AG04449 (cell line): ENCODE measurements at regions not wholly inside any gene's neighbourhood (a gene's known extent, or its start where the extent isn't known, plus 50 kb on each side); places are given as distances from the start of the nearest gene placed in this dataset.
A peak's percentile ranks its signal among the peaks of the same experiment; 100 is the strongest.
"Not testable (repeated sequence)": the region's sequence is repeated elsewhere in the genome, so short reads cannot be mapped to it uniquely, and the experiment has no call there.

Source experiments
- CTCF ChIA-PET: fragments of 350-600 bp; formaldehyde crosslinking; extraction: SDS; loops from one replicate; lab custom pipeline; 2021; ENCODE audit warnings: antibody characterized with exemption; lab: Yijun Ruan, JAX
- POLR2A ChIA-PET: fragments of 400-600, 350-600 bp; formaldehyde crosslinking; extraction: SDS; loops from one replicate; lab custom pipeline; 2020; ENCODE audit warnings: antibody characterized with exemption, inconsistent platforms; lab: Yijun Ruan, JAX
- DNase-seq: peaks from one replicate; pipeline ENCODE4 v3.0.0-alpha.2; 2010; ENCODE audit warnings: low read depth, low spot score
- H3K4me3 ChIP-seq: 2 replicates; pipeline ENCODE4 v1.5.1; 2011; ENCODE audit warnings: low read depth, mild to moderate bottlenecking, control low read depth, low read length
- CTCF ChIP-seq: IDR thresholded peaks from one replicate; pipeline ENCODE4 v1.5.1; 2011; ENCODE audit warnings: mild to moderate bottlenecking, moderate library complexity, low read length, control low read depth, inconsistent platforms; ENCODE audit not compliant: insufficient read depth; ENCODE audit errors: missing control alignments

DNA sequence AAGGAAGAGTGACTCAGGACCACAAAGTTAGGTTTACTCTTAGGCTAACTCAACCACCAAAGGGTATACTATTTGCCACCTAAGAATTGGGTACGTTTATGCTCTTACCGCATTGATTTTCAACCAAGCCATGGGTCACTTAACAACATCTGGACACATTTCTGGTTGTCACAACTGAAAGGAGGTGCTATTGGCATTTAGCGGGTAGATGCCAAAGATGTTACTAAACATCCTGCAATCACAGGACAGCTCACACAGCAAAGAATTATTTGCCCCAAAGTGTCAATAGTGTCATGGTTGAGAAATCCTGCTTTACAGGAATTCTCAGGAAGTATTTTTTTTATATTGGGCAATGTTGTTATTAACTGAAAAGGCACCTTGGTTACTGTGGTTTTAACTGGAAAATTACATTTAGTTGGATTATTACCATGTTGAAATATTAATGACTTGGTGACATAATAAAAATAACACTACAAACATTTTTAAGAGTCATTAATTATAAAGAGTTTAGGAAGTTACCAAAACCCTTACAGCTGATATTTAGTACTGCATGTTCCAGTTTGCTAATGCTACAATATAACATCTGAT, 185.0 kb upstream of the TMEM196 start:
- TF ChIP-seq CTCF, result no peak
- DNase-seq, result peak; percentile 26
- ChIA-PET POLR2A (interaction anchor here (0.6 kb wide), 1 partner anchor 13 kb away, joined by 3 read pairs; no protein-coding TSS in a partner anchor), CTCF (no interaction called here)
- no peak overlapping the region for H3K4me3 ChIP-seq

DNA sequence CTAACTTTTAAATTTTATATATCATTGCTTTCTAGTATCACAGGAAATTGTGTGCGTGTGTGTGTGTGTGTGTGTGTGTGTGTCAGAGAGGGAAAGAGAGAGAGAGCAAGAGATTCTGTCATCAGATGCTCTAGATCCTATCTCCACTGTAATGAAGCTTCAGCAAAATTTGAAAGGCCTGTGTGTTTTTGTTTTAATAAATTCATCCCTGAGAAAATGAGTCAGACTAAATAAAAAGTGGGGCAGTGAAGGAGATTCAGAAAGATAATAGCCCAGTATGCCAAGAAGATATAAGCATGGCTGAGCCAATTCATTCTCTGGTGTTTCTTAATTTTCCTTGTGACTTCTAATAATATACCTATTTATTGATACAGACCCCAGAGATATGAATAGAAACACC, 184.2 kb upstream of the TMEM196 start:
- CTCF ChIA-PET, result no interaction called here
- POLR2A ChIA-PET, result interaction anchor here (0.6 kb wide), 1 partner anchor 13 kb away, joined by 3 read pairs; no protein-coding TSS in a partner anchor
- H3K4me3 ChIP-seq, result no peak overlapping the region
- TF ChIP-seq CTCF, result no peak
- no peak for DNase-seq

GRCh38 chr7:19954166-19954565, 180.7 kb upstream of the TMEM196 start:
- CTCF ChIA-PET, DNase-seq, H3K4me3 ChIP-seq, POLR2A ChIA-PET: not testable (repeated sequence)

- H3K4me3 ChIP-seq, DNase-seq, CTCF ChIA-PET, POLR2A ChIA-PET: not testable (repeated sequence)
Measured at GRCh38 chr7:19953411-19953810, 180.0 kb upstream of the TMEM196 start.

DNA sequence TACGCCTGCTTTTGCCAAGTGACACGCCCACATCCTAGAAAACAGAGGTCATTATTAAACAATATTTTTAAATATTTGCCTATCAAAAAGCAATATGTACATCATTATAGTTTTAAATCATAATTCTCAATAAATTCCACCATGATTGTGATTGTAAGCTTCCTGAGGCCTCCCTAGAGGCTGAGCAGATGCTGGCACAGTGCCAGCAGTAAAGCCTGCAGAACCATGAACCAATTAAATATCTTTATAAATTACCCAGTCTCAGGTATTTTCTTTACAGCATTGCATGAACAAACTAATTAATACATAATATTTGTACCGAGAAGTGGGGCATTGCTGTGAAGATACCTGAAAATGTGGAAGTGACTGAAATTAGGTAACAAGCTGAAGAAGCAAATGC, 174.7 kb upstream of the TMEM196 start:
- no peak for TF ChIP-seq CTCF
- ChIA-PET POLR2A (no interaction called here), CTCF (no interaction called here)
- no peak overlapping the region for H3K4me3 ChIP-seq
- DNase-seq, result no peak

- no peak for DNase-seq
- ChIA-PET POLR2A (interaction anchor here (0.5 kb wide), 1 partner anchor 13 kb away, joined by 3 read pairs; no protein-coding TSS in a partner anchor), CTCF (no interaction called here)
- H3K4me3 ChIP-seq, result no peak overlapping the region
- no peak for TF ChIP-seq CTCF
Measured at GRCh38 chr7:19944363-19945120, 171.1 kb upstream of the TMEM196 start.

GRCh38 chr7:19939746-19940145, 166.3 kb upstream of the TMEM196 start:
- TF ChIP-seq CTCF, result no peak
- DNase-seq, result peak; percentile 29
- ChIA-PET CTCF (no interaction called here), POLR2A (no interaction called here)
- no peak overlapping the region for H3K4me3 ChIP-seq
